CD4-positive, alpha-beta T cell treated with Interleukin-15 for 4 hours (primary cell): ENCODE measurements at regions not wholly inside any gene's neighbourhood (a gene's known extent, or its start where the extent isn't known, plus 50 kb on each side); places are given as distances from the start of the nearest gene placed in this dataset.
"Not testable (repeated sequence)": the region's sequence is repeated elsewhere in the genome, so short reads cannot be mapped to it uniquely, and the experiment has no call there.

ENCODE experiments used
- DNase-seq: peaks from one replicate; pipeline ENCODE4 v3.0.0-alpha.2; 2020; ENCODE audit warnings: low spot score

DNA sequence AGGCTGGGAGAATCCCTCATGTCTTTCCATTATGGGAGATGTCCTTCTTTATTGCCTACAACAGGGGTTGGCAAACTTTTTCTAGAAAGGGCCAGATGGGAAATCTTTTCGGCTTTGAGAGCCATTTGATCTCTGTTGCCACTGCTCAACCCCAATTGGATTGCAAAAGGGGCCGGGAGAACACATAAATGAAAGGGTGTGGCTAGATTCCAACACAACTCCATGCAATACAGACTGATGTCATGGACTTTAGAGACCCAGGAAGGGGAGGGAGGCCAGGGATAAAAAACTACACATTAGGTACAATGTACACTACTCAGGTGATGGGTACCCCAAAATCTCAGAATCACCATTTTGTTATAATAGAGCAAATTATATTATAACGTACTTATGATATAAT is 97.6 kb upstream of the SIM2 start:
- DNase-seq: no peak

DNA sequence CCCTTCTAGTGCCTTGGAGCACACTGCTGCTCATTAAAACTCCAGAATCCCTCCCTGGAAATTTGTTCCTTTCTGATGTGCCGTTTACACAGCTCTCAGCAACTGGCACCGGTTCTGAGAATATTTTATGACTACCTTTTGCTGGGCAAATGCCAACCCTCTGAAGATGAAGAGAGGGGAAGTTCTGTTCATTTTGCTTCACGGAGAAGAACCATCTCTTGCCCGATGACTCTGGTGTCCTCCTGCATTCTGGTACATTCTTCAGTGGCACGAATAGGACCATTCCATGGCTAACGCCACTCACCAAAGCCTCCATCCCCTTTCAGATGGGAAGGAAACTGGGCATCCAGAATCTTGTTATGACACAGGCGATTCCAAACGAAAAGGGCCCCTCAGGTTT is 96.2 kb upstream of the SIM2 start:
- no peak for DNase-seq

DNA sequence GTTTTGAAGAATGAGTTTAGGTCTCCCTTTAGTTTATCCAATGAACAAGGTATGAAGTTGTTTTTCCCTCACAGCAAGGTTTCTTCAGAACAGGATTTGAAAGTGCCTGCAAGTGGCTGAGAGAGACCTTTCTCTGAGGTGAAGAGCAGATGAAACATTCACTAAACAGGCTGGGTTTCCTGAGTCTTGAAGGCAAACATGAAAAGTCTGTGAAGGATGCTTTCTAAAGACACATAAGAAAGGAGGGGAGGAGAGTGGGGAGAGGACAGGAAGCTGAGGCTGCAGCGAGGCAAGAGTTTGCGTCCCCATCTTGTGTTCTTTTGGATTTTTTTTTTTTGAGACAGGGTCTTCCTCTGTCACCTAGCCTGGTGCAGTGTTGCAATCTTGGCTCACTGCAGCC is 95.7 kb upstream of the SIM2 start:
- no peak for DNase-seq

DNA sequence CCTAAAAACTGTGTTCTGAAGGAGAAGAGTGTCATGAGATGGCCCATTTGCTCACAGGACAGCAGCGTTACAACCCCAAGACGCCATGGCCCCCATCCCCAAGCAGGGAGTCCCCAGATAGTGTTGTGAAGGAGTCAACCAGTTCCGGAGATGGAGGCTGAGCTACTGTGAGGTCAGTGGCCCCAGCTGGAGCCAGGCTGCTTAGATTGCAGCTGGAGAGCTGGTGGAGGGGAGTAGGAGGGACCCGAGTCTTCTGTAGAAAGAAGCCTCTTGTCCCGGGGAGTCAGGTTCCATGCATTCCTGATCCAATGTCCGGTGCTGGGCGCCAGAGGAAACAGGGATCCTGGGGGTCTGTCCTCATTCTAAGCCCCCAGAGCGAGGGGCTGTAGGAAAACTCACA is 93.5 kb upstream of the SIM2 start:
- DNase-seq: no peak

DNA sequence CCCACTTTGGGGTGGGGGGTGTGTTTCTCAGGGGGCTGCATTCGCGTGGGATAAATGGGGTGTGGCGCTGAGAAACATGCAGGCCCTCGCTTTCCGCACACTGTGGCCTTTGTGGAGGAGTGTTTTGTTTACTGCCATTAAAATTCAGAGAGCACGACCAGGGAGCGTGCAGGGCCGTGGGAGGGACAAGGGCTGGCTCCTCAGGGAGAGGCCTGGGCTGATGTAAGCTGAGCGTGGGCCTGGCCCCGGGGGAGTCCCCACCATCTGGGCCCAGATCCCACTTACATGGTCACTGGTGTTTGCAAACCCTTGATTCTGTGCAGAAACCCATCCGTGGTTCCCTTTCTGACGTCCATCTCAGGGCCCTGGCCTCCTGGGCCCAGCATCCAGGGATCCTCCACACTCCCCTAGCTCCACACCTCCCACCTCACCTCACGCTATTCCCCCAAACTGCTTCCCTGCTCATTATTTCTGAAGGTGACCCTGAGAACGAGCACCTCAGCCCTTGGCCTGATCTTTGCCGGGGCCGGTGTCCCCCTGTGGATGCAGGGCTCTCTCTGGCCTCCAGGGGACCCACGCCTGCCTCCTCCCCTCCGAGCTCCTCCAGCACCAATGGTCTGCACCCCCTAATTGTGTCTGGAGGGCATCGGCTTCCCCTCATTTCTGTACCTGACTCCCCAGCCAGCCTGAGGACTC is 92.5 kb upstream of the SIM2 start:
- no peak for DNase-seq

DNA sequence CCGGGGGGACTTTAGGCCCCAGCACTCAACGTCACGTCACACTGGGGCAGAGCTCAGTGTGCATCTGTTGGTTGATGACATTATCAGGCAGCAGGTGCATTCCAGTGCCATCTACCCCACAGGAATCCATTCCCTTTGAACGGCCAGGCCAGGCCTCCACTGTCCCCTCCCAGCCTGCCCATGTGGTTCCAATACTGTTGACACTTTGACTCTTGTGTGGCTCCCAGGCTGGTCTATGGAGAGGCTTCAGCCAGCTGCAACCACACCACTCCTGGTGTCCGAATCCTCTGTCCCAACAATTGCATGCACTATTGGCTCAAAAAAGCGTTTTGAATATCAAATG is 92.0 kb upstream of the SIM2 start:
- no peak for DNase-seq

DNA sequence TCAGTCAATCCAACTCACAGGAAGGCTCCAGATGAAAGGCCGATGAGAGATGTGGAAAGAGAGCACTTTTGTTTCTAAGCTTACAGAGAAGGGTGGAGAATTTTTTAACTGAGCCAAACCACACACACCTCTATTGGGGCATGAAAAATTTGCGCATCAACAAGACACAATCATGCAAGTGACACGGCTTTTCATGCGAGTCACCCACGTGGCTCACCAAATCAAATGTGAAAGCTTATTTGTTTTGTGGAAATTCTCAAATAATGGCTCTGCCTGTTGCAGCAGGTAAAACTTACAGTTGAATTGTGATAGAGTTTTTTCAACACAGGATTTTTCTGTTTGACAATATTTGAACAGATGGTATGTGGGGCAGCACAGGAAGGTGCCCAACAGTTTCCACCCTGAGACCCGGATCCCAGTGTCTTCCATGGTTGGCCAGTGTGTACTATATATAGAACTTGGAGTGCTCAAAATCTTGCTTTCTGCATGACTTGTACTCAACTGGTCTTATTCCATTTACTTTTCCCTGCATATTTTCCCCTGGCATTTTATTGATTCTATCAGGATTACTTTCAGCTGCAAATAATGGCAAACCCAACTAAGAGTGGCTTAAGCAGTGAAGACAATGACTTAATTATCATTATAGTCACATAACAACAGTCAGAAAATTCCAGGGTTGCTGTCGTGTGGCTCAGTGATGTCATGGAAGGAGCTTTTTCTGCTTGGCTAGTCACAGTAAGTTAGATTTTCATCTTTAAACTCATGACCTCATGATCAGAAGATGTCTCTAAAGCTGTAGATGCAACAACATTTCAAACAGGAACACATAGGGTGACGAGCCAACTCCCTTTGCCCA is 90.6 kb upstream of the SIM2 start:
- DNase-seq: no peak

DNA sequence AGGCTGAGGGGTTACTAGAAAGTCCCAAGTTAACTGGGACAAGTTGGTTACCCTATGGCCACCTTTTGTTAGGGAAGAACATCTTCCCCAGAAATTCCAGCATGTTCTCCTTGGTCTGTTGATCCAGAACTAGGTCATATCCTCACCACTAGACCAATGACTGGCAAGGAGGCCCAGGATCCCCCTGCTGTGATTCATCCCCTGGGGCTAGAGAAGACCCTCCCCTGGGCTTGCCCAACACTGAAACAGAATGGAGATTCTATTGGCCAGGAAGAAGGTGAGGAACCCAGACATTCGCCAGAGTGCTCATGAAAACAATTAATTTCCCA is 90.1 kb upstream of the SIM2 start:
- DNase-seq: no peak

DNA sequence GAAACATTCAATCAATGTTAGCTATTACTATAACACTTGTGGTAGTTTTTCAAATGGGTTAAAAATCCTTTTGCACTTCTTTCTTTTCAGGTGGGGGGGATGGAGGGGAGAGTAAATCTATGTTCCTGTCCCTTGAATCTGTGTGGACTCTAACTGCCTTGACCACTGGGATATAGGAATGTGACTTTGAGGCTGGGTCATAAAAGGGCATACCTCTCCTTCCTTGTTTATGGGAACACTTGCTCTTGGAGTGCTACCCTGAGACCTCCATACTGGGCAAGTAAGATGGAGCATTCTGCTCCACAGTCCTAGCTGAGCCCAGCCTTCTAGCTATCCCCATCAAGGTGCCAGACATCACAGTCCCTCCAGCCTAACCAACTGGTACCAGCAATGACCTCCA is 89.3 kb upstream of the SIM2 start:
- DNase-seq: no peak

DNA sequence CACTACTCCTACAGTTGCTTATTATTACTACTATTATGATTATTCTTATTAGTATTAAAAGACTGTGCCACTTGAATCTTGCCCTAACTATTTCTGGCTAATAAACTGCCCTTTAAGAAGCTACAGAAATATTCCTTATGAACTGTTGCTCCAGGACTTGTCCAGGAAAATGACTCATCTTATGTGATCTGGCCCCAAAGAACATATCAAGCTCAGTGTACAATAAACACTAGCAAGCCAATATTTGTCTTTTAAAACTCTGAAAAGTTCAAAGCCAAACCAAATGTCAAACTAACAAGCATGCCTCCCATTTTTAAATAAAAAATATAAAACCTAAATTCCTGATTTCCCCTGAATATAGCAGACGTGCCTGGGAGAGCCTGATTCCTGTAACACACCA is 88.7 kb upstream of the SIM2 start:
- no peak for DNase-seq

DNA sequence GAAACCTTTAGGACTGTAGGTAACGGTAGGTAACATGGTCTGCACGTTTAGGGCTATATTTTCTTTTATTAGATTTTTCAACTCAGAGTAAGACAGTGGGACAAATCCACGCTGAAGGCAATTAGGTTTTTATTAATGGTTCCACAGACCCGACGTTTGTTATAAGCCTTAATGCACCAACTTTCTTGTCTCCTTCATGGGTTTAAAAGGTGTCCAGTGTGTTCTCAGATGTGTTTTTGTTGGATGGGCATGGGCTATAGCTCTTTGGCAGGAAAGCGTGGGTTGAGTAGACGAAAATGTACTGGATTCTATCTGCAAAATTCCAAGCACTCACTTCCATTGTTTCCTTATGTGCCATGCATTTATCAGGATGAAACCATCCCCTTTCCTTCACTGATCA is 88.0 kb upstream of the SIM2 start:
- no peak for DNase-seq

DNA sequence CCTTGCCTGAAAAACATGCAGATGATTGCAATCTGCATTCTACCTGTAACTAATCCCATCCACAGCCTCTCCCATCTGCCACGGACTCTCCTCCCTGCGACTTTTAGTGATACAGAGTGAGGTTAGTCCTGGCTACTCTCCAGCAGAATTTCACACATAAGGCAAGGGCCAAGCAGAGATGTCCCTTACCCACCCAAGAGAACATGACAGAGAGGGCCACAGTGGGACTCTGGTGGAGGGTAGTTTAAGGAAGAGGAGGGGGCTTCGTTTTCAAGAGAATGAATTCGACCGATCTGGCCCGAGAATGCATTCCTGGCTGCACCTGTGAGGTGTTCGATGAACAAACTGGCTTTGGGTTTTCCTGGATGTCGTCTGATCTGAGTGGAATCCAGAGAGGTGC is 87.5 kb upstream of the SIM2 start:
- DNase-seq: no peak

DNA sequence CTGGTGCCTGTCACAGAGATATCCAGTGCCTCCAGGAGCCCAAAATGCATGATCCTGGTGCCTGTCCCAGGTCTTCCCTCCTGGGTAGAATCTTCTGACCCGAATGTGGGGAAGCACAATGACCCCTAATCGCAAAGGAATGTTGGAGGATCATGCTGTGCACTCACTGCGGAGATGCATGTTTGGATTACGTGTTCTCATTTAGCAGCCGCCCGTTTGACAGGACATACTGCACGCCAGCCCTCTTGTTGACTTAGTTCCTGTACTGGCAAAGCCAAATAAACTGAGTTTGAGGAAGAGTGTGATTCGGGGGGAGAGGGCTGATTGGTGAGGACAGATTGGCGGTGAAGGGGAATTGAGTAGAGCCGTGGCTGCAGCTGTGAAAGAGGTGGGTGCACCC is 85.9 kb upstream of the SIM2 start:
- no peak for DNase-seq

DNA sequence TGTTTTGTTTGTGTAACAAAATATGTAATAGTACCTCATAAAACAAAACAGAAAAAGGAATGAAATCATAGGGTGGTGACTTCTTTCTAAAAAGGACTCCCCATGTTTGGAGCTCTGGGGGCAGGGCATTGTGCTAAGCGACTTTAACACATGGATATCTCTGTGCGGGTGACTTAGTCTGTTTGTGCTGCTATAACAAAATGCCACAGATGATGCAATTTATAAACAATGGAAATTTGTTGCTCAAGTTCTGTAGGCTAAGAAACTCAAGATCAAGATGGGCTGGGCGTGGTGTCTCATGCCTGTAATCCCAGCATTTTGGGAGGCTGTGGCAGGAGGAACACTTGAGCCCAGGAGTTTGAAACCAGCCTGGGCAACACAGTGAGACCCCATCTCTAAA is 85.4 kb upstream of the SIM2 start:
- no peak for DNase-seq

DNA sequence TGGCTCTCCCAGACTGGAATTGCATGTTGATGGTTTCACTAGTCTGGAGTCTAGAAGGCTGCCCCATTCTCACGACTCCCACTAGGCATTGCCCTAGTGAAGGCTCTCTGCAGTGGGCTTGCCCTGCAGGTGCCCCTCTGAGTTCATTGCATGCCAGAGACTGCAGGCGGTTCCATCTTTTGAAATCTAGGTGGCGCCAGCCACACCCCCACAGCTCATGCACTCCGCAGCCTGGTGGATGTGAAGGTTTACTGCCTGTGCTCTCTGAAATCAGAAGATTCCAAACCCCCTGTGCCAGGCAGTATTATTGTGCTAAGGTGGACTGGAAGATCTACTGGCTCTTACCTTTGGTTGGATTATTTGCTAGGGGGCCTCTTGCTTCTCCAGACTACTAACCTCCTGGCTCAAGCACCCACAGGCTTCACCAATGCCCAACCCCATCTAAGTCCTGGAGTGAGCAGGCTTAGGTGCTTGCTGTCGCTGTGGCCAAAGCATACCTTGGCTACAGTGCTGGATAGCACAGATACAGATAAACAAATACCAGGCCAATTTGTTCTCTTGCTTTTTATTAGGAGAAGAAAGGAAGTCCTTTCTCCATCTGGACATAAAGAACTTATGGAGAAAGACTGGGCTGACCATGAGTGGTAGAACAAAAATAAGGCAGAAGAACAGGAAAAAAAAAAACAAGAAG is 83.5 kb upstream of the SIM2 start:
- no peak for DNase-seq

DNA sequence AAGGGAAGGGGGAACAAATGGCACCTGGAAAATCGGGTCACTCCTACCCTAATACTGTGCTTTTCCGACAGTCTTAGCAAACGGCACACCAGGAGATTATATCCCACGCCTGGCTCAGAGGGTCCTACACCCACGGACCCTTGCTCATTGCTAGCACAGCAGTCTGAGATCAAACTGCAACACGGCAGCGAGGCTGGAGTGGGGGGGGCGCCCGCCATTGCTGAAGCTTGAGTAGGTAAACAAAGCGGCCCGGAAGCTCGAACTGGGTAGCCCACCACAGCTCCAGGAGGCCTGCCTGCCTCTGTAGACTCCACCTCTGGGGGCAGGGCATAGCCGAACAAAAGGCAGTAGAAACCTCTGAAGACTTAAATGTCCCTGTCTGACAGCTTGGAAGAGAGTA is 82.1 kb upstream of the SIM2 start:
- not testable (repeated sequence) for DNase-seq

DNA sequence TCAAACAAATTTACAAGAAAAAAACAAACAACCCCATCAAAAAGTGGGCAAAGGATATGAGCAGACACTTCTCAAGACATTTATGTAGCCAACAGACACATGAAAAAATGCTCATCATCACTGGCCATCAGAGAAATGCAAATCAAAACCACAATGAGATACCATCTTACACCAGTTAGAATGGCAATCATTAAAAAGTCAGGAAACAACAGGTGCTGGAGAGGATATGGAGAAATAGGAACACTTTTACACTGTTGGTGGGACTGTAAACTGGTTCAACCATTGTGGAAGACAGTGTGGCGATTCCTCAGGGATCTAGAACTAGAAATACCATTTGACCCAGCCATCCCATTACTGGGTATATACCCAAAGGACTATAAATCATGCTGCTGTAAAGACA is 77.1 kb upstream of the SIM2 start:
- not testable (repeated sequence) for DNase-seq

DNA sequence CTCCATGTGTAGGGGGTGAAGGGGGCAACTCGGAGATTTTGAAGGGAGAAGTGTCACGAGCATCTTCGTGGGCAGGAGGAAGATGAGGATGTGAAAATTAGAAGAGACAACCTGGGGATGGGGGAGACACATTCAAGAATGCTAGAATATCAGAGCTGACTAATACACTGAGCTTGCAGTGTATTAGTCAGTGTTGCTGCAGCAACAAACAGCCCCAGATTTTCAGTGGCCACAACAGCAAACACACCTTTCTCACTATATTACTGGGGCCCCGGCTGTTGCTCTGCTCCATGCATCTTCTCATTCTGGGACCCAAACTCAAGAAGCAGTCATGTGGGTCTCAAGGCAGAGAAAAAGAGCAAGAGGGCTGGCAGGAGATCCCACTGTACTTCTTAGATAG is 74.8 kb upstream of the SIM2 start:
- no peak for DNase-seq

DNA sequence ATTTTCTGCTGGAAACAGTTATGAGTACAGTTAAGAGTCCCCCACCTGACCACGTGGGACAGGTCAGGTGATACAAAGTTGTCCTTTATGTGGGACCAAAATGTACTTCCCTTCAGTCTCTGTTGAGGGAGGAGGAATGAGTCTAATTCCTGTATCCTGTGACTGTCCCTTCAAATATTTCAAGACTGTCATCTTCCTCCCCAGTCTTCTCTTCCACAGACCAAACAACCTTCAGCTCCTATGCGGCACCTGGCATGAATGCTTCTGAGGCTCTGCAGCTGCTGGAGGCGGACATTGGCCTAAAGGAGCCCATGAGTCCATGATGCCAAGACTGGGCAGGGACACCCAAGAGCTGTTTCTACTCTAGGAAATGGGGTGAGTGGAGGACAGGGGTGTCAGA is 72.1 kb upstream of the SIM2 start:
- no peak for DNase-seq

DNA sequence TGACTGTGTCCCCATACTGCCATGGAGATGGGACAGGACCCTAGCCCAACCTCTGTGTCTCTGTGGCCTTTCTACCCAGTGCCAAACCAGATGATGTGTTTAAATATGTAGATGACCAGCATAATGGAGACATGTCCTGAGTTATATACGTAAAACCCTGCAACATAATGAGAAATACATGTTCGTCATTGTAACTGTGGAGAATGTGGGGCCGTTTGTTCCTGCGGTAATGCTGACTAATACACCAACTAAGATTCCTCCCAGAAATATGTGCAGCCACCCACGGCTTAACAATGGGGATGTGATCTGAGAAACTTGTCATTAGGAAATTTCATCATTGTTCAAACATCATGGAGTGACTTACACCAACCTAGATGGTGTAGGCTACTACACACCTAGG is 71.7 kb upstream of the SIM2 start:
- no peak for DNase-seq

DNA sequence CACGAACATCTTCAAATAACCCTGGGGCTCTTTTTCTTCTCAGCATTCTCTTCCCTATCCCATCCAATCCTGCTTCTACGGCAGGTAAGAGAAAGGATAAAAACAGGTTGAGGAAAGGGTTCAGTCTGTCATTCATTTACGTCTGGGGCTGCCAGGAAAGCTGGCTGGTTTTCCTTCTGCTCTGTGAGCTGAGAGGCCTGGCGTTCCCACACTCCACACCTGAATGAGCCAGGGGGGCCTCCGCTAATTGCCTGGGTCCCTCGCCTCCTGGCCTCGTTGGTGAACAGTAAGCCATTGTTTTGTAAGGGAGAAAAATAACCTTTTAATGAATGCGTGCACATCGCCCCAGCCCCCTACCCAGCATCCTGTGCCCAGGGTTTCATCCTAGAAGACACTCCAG is 70.8 kb upstream of the SIM2 start:
- no peak for DNase-seq

DNA sequence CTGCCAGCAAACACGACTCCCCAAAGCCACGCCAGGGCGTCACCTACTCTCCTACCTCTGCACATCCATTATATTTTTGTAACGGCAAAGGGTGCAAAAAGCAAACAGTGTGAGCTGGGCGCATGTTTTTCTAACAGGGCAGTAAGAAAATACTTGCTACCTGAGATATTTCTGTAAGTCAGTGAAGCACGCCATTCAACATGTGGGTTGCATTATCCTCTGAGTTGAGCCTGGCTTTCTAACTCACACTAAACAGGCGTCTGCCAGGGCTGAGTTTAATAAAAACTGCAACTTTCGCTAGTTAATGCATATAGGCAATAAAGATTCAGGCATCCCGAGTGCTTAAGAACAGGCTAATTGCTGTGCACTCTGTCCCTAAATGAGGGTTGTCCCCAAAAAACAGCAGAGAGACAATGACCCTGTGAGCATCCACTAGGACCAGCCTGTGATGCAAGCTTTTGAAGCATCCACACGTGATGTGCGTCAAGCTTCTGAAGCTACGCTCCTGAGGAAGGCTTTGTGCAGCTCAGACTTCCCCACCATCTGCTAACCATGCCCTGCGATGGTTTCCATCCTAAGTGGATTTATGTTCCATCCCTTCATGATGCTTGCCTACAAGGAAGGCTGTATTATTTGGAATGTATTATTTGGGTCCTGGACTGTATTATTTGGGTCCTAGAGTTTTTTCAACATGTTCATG is 70.0 kb upstream of the SIM2 start:
- no peak for DNase-seq
